ENCODE measurements at regions not wholly inside any gene's neighbourhood (a gene's known extent, or its start where the extent isn't known, plus 50 kb on each side); places are given as distances from the start of the nearest gene placed in this dataset.

DNA sequence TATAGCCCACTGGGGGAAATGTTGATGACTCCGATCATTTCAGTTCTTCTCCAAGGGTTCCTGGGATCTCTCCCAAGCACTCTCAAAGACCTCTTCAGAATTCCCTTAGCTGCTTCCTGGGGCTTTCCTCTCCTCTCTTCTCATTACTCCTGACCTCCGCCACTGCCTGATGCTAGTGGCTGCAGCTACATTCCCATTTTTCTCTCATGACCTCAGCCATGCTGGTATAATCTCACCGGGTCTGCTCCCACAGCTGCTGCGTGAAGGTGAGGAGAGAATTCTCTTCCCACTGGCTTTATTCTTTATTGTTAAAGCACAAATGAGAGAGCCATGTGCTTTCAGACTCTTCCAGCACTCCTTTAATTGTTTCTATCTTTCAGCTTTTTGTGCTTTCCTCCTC is 312.0 kb upstream of the ETAA1 start:
- Histone ChIP-seq H2AFZ (ENCODE audit: low read length) (no peak overlapping the region), H3K9me3 (ENCODE audit: low read length) (no peaks in the 10 kb centered on the region), H3K4me3 (ENCODE audit: low read length) (no peak overlapping the region), H3K36me3 (ENCODE audit: insufficient read depth, low read length) (no peaks in the 10 kb centered on the region), H3K9me2 (replicated peaks; ENCODE audit: insufficient read depth, low read length) (no peaks in the 10 kb centered on the region), H3K9ac (ENCODE audit: low read length) (no peak overlapping the region), H4K20me1 (ENCODE audit: insufficient read depth, low read depth, low read length) (no peaks in the 10 kb centered on the region), H3K4me1 (ENCODE audit: low read length) (no peaks in the 10 kb centered on the region), H3K4me2 (ENCODE audit: low read depth, low read length, poor library complexity, severe bottlenecking) (no peak overlapping the region), H3K79me2 (ENCODE audit: low read length) (no peaks in the 10 kb centered on the region), H3K27ac (ENCODE audit: low read length) (no peak overlapping the region), H3K27me3 (ENCODE audit: low read length) (no peaks in the 10 kb centered on the region)
- DNase-seq: no peak

DNA sequence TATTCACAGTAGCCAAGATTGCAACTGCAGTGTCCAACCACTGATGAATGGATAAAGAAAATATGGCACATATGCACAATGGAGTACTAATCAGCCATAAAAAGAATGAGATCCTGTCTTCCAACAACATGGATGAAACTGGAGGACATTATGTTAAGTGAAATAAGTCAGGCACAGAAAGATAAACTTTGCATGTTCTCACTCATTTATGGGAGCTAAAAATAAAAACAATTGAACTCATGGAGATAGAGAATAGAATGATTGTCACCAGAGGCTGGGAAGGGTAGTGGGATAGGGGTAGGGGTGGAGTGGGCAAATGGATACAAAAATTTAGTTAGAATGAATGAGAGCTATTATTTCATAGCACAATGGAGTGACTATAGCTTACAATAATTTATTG is 305.5 kb upstream of the ETAA1 start:
- no peaks in the 10 kb centered on the region for H3K9me2 ChIP-seq (replicated peaks; ENCODE audit: insufficient read depth, low read length)
- no peaks in the 10 kb centered on the region for H4K20me1 ChIP-seq (ENCODE audit: insufficient read depth, low read depth, low read length)
- no peak overlapping the region for H3K9ac ChIP-seq (ENCODE audit: low read length)
- no peaks in the 10 kb centered on the region for H3K36me3 ChIP-seq (ENCODE audit: insufficient read depth, low read length)
- DNase-seq: no peak
- no peaks in the 10 kb centered on the region for H3K79me2 ChIP-seq (ENCODE audit: low read length)
- no peak overlapping the region for H2AFZ ChIP-seq (ENCODE audit: low read length)
- H3K27ac ChIP-seq (ENCODE audit: low read length): no peak overlapping the region
- no peak overlapping the region for H3K4me3 ChIP-seq (ENCODE audit: low read length)
- H3K4me1 ChIP-seq (ENCODE audit: low read length): no peaks in the 10 kb centered on the region
- H3K27me3 ChIP-seq (ENCODE audit: low read length): no peaks in the 10 kb centered on the region
- no peak overlapping the region for H3K4me2 ChIP-seq (ENCODE audit: low read depth, low read length, poor library complexity, severe bottlenecking)
- H3K9me3 ChIP-seq (ENCODE audit: low read length): no peaks in the 10 kb centered on the region

DNA sequence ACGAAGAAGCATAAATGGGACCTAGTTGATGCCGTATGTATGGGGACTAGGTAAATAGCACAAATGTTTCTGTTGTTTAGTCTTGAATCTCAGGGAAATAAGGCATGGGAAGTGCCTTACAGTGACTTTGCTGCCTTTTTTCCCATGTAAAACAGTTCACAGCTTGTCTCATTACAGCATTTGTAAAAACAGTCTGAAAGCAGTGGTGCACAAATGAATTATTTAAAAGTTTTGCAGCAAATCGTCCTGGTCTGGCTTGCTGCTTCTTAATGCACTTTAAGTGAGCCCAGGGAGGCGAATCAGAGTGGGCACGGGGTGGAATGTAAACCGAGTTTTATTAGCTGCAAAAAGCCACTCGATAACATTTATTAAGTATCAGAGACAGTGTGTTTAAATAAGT is 302.0 kb upstream of the ETAA1 start:
- Histone ChIP-seq H3K4me3 (ENCODE audit: low read length) (no peak overlapping the region), H4K20me1 (ENCODE audit: insufficient read depth, low read depth, low read length) (no peaks in the 10 kb centered on the region), H3K4me2 (ENCODE audit: low read depth, low read length, poor library complexity, severe bottlenecking) (no peak overlapping the region), H3K4me1 (ENCODE audit: low read length) (no peaks in the 10 kb centered on the region), H3K9me2 (replicated peaks; ENCODE audit: insufficient read depth, low read length) (no peaks in the 10 kb centered on the region), H3K79me2 (ENCODE audit: low read length) (no peaks in the 10 kb centered on the region), H3K9me3 (ENCODE audit: low read length) (no peaks in the 10 kb centered on the region), H3K36me3 (ENCODE audit: insufficient read depth, low read length) (no peaks in the 10 kb centered on the region), H3K27ac (ENCODE audit: low read length) (no peak overlapping the region), H3K9ac (ENCODE audit: low read length) (no peak overlapping the region), H2AFZ (ENCODE audit: low read length) (no peak overlapping the region), H3K27me3 (ENCODE audit: low read length) (no peaks in the 10 kb centered on the region)
- DNase-seq: no peak

DNA sequence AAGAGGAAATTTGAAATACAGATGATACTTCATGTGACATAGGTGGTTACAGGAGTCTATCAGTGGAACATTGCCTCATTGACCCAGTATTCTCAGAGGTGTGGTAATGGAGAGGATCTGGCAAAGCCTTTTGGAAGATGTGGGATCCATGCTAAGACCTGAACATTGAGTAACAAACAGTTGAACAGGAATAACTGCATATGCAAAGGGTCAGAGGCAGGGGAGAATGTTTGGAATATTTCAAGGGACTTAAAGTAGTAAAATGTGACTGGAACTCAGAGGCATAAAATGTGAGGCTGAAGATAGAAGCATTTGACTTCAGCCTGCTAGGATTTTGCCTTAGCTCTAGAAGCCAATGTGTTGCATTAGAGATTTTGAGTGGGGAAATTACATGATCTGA is 300.2 kb upstream of the ETAA1 start:
- H3K9ac ChIP-seq (ENCODE audit: low read length): no peak overlapping the region
- H4K20me1 ChIP-seq (ENCODE audit: insufficient read depth, low read depth, low read length): no peaks in the 10 kb centered on the region
- H3K9me3 ChIP-seq (ENCODE audit: low read length): no peaks in the 10 kb centered on the region
- H3K36me3 ChIP-seq (ENCODE audit: insufficient read depth, low read length): no peaks in the 10 kb centered on the region
- no peaks in the 10 kb centered on the region for H3K9me2 ChIP-seq (replicated peaks; ENCODE audit: insufficient read depth, low read length)
- H3K27ac ChIP-seq (ENCODE audit: low read length): no peak overlapping the region
- DNase-seq: no peak
- H3K4me2 ChIP-seq (ENCODE audit: low read depth, low read length, poor library complexity, severe bottlenecking): no peak overlapping the region
- H3K4me3 ChIP-seq (ENCODE audit: low read length): no peak overlapping the region
- H3K27me3 ChIP-seq (ENCODE audit: low read length): no peaks in the 10 kb centered on the region
- no peaks in the 10 kb centered on the region for H3K4me1 ChIP-seq (ENCODE audit: low read length)
- no peak overlapping the region for H2AFZ ChIP-seq (ENCODE audit: low read length)
- H3K79me2 ChIP-seq (ENCODE audit: low read length): no peaks in the 10 kb centered on the region

DNA sequence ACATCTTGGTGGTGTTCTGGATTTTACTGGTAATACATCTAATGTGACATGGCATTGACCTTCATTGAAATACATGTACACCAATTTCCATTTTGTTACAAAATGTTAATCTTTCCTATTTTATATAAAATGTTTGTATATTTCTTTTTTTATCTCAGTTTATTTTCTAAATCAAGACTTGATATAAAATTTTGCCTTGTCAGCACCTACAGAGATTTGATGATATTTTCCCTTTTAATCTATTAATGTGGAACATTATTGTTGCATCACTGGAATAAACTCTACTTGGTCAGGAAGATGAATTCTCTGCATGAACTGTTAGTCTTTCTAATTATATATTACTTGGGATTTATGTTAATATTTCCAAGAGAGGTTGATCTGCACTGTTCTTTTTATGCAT is 294.0 kb upstream of the ETAA1 start:
- Histone ChIP-seq H3K79me2 (ENCODE audit: low read length) (no peaks in the 10 kb centered on the region), H3K36me3 (ENCODE audit: insufficient read depth, low read length) (no peaks in the 10 kb centered on the region), H3K9me2 (replicated peaks; ENCODE audit: insufficient read depth, low read length) (no peaks in the 10 kb centered on the region), H3K9ac (ENCODE audit: low read length) (no peak overlapping the region), H3K9me3 (ENCODE audit: low read length) (peaks cover 20% of the 10 kb centered on the region), H3K27ac (ENCODE audit: low read length) (no peak overlapping the region), H4K20me1 (ENCODE audit: insufficient read depth, low read depth, low read length) (no peaks in the 10 kb centered on the region), H3K27me3 (ENCODE audit: low read length) (peaks cover 6% of the 10 kb centered on the region; the same call in 1 of the 2 replicates), H3K4me1 (ENCODE audit: low read length) (no peaks in the 10 kb centered on the region), H3K4me3 (ENCODE audit: low read length) (no peak overlapping the region), H3K4me2 (ENCODE audit: low read depth, low read length, poor library complexity, severe bottlenecking) (no peak overlapping the region), H2AFZ (ENCODE audit: low read length) (no peak overlapping the region)
- DNase-seq: no peak

DNA sequence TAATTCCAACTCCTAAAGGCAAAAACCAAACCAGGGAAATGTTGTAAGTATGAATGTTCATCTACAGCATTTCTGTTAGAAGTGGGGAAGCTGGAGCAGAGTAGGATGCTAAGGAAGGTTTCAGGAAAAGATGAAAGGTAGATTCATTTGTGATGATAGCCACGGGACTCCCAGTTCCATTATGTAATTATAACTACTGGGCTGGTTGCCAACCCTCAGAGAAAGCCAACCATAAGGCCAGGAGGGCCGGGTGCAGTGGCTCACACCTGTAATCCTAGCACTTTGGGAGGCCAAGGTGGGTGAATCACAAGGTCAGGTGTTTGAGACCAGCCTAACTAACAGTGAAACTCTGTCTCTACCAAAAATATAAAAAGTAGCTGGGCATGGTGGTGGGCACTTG is 288.9 kb upstream of the ETAA1 start:
- Histone ChIP-seq H4K20me1 (ENCODE audit: insufficient read depth, low read depth, low read length) (no peaks in the 10 kb centered on the region), H3K9ac (ENCODE audit: low read length) (no peak overlapping the region), H3K4me2 (ENCODE audit: low read depth, low read length, poor library complexity, severe bottlenecking) (no peak overlapping the region), H3K27ac (ENCODE audit: low read length) (no peak overlapping the region), H3K9me3 (ENCODE audit: low read length) (peaks cover 17% of the 10 kb centered on the region), H3K4me3 (ENCODE audit: low read length) (no peak overlapping the region), H3K4me1 (ENCODE audit: low read length) (no peaks in the 10 kb centered on the region), H3K36me3 (ENCODE audit: insufficient read depth, low read length) (no peaks in the 10 kb centered on the region), H2AFZ (ENCODE audit: low read length) (no peak overlapping the region), H3K9me2 (replicated peaks; ENCODE audit: insufficient read depth, low read length) (no peaks in the 10 kb centered on the region), H3K79me2 (ENCODE audit: low read length) (no peaks in the 10 kb centered on the region), H3K27me3 (ENCODE audit: low read length) (0 out of 2 replicates have a peak, but pooled peaks cover 3% of the 10 kb centered on the region)
- DNase-seq: no peak

DNA sequence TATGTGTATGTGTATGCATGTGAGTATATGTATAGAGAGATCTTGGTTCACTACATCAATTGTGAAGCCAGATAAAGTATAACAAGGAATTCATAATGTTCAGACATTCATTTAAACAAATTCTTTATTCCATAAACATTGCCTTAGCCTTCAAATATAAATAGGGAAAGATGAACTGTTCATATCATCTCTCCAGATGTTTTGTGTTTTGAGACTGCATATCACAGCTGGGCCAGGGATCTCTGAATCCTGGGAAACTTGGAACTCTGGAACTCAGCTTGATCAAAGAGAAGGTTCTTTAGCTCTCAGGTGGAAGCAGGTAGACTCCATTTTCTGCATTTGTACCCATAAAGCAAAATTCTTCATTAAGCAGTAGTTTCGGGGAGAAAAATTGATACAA is 272.6 kb upstream of the ETAA1 start:
- no peaks in the 10 kb centered on the region for H3K79me2 ChIP-seq (ENCODE audit: low read length)
- H3K9me3 ChIP-seq (ENCODE audit: low read length): no peaks in the 10 kb centered on the region
- no peak overlapping the region for H3K4me3 ChIP-seq (ENCODE audit: low read length)
- H2AFZ ChIP-seq (ENCODE audit: low read length): no peak overlapping the region
- no peak overlapping the region for H3K9ac ChIP-seq (ENCODE audit: low read length)
- no peaks in the 10 kb centered on the region for H4K20me1 ChIP-seq (ENCODE audit: insufficient read depth, low read depth, low read length)
- no peaks in the 10 kb centered on the region for H3K27me3 ChIP-seq (ENCODE audit: low read length)
- H3K4me2 ChIP-seq (ENCODE audit: low read depth, low read length, poor library complexity, severe bottlenecking): no peak overlapping the region
- H3K36me3 ChIP-seq (ENCODE audit: insufficient read depth, low read length): no peaks in the 10 kb centered on the region
- no peak overlapping the region for H3K27ac ChIP-seq (ENCODE audit: low read length)
- no peaks in the 10 kb centered on the region for H3K9me2 ChIP-seq (replicated peaks; ENCODE audit: insufficient read depth, low read length)
- no peaks in the 10 kb centered on the region for H3K4me1 ChIP-seq (ENCODE audit: low read length)
- DNase-seq: no peak

DNA sequence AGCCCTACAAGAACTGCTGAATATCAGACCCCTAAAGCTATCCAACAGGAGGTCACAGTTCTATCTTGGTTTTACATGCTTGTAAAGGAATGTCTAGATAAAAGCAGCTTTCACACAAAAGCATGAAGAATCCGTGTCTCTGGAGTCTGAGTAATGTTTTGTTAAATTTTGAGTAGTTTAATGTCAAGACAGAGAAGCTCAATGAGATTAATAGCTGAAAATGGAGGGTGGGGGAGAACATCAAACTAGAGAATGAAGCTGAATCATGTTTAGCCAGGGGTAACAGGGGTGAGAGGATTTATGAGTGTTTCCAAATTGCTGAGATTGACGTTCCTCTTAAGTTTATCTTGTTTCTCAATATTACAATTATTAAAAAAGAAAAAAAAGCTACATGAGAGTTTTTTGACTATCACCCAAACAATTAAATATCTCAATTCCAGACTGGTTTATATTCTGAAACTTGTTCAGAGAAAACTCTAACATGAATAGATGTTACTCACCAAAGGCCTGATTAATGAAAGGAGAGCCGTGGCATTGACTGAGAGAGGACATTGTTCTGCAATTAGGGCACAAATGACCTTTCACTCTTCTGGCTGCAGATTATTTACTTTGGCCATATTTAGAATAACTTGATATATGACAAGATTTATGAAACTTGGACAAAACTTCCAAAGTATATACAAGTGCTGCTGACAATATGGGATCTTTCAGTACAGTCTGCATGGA is 266.4 kb upstream of the ETAA1 start:
- no peak overlapping the region for H2AFZ ChIP-seq (ENCODE audit: low read length)
- H3K4me3 ChIP-seq (ENCODE audit: low read length): no peak overlapping the region
- no peaks in the 10 kb centered on the region for H3K79me2 ChIP-seq (ENCODE audit: low read length)
- H3K4me1 ChIP-seq (ENCODE audit: low read length): peaks cover 3% of the 10 kb centered on the region; the same call in 1 of the 2 replicates
- H3K9me3 ChIP-seq (ENCODE audit: low read length): no peaks in the 10 kb centered on the region
- no peaks in the 10 kb centered on the region for H4K20me1 ChIP-seq (ENCODE audit: insufficient read depth, low read depth, low read length)
- no peak overlapping the region for H3K9ac ChIP-seq (ENCODE audit: low read length)
- H3K27me3 ChIP-seq (ENCODE audit: low read length): no peaks in the 10 kb centered on the region
- H3K27ac ChIP-seq (ENCODE audit: low read length): no peak overlapping the region
- no peak overlapping the region for H3K4me2 ChIP-seq (ENCODE audit: low read depth, low read length, poor library complexity, severe bottlenecking)
- no peaks in the 10 kb centered on the region for H3K9me2 ChIP-seq (replicated peaks; ENCODE audit: insufficient read depth, low read length)
- DNase-seq: no peak
- H3K36me3 ChIP-seq (ENCODE audit: insufficient read depth, low read length): no peaks in the 10 kb centered on the region

Data from Karpas-422 (cell line).